Tibial nerve (tissue), 4 donors: ENCODE measurements at regions not wholly inside any gene's neighbourhood (a gene's known extent, or its start where the extent isn't known, plus 50 kb on each side); places are given as distances from the start of the nearest gene placed in this dataset.

Experiments
- DNase-seq, 2 donors: peaks; one replicate each; pipeline ENCODE4 v3.0.0-alpha.2; 2019; ENCODE audit warnings: low spot score in 2 of 2
- H3K27ac ChIP-seq, 4 donors: fragments of 200-600 bp; sonication (generic) in 3 of 4; one replicate each; pipeline ENCODE4 v1.5.1; 2017 to 2019; ENCODE audit warnings: mild to moderate bottlenecking in 1 of 4
- H3K27me3 ChIP-seq, 2 donors: fragments of 200-600 bp; sonication (generic) in 1 of 2; one replicate each; pipeline versions ENCODE4 v1.5.1 to v1.6.0; 2017 to 2019
- H3K36me3 ChIP-seq, 3 donors: fragments of 200-600 bp; sonication (generic); one replicate each; pipeline ENCODE4 v1.5.1; 2018 to 2019
- H3K4me1 ChIP-seq, 4 donors: fragments of 200-600 bp; sonication (generic) in 3 of 4; one replicate each; pipeline ENCODE4 v1.5.1; 2017 to 2019
- H3K4me3 ChIP-seq, 4 donors: fragments of 200-600 bp; sonication (generic) in 3 of 4; one replicate each; pipeline ENCODE4 v1.5.1; 2017 to 2019; ENCODE audit warnings: mild to moderate bottlenecking in 1 of 4, moderate library complexity in 1 of 4
- H3K9me3 ChIP-seq, 4 donors: fragments of 200-600 bp; sonication (generic) in 3 of 4; one replicate each; pipeline ENCODE4 v1.5.1; 2017 to 2019
- CTCF ChIP-seq, 5 experiments: fragments of 200-600 bp in 3 of 5; fragments of 450-650 bp in 2 of 5; sonication (generic) in 3 of 5; IDR thresholded peaks; one replicate each; pipeline ENCODE4 v1.5.1; 2016 to 2019; ENCODE audit warnings: antibody characterized with exemption in 5 of 5, mild to moderate bottlenecking in 3 of 5, moderate library complexity in 2 of 5
- EP300 ChIP-seq, 2 donors: sonication (generic); formaldehyde crosslinking; IDR thresholded peaks; one replicate each; pipeline ENCODE4 v1.6.1; 2017; ENCODE audit warnings: antibody characterized with exemption in 2 of 2, mild to moderate bottlenecking in 1 of 2
- POLR2A ChIP-seq, 2 donors: fragments of 450-650 bp; IDR thresholded peaks; one replicate each; pipeline ENCODE4 v1.6.1; 2017; ENCODE audit warnings: antibody characterized with exemption in 2 of 2, mild to moderate bottlenecking in 2 of 2, moderate library complexity in 2 of 2
- WGBS, 2 donors: methylation state at CpG; one replicate each; pipeline ENCODE4 v1.1.5; 2018; 5-methylcytosine and 5-hydroxymethylcytosine counted together

- Histone ChIP-seq H3K4me3 (no peak overlapping the region), H3K27ac (no peak overlapping the region), H3K4me1 (peaks cover 0 to 12% (median 7%) of the 10 kb centered on the region in 4 donors), H3K27me3 (peaks cover 0 to 21% of the 10 kb centered on the region in 2 donors), H3K36me3 (no peaks in the 10 kb centered on the region), H3K9me3 (no peaks in the 10 kb centered on the region)
- DNase-seq, result no peak
- 93 to 95% methylated on average over 16 of the region's 16 CpGs for WGBS, 2 donors
- no peak for TF ChIP-seq EP300 (IDR thresholded peaks at IDR 0.05)
- no peak for TF ChIP-seq POLR2A (IDR thresholded peaks at IDR 0.05)
- TF ChIP-seq CTCF (IDR thresholded peaks at IDR 0.05), result no peak
Observed at GRCh38 chr17:77687921-77688320, 270.6 kb upstream of the TNRC6C start.

GRCh38 chr17:77688369-77688768, 270.1 kb upstream of the TNRC6C start:
- peaks cover 0 to 12% (median 7%) of the 10 kb centered on the region in 4 donors for H3K4me1 ChIP-seq
- TF ChIP-seq EP300 (IDR thresholded peaks at IDR 0.05) (no peak), CTCF (IDR thresholded peaks at IDR 0.05) (no peak), POLR2A (IDR thresholded peaks at IDR 0.05) (no peak)
- H3K4me3 ChIP-seq, result no peak overlapping the region
- no peaks in the 10 kb centered on the region for H3K9me3 ChIP-seq
- no peak for DNase-seq
- peaks cover 0 to 21% of the 10 kb centered on the region in 2 donors for H3K27me3 ChIP-seq
- H3K27ac ChIP-seq, result no peak overlapping the region
- 23 to 31% methylated on average over 4 of the region's 4 CpGs for WGBS, 2 donors
- H3K36me3 ChIP-seq, result no peaks in the 10 kb centered on the region

DNA sequence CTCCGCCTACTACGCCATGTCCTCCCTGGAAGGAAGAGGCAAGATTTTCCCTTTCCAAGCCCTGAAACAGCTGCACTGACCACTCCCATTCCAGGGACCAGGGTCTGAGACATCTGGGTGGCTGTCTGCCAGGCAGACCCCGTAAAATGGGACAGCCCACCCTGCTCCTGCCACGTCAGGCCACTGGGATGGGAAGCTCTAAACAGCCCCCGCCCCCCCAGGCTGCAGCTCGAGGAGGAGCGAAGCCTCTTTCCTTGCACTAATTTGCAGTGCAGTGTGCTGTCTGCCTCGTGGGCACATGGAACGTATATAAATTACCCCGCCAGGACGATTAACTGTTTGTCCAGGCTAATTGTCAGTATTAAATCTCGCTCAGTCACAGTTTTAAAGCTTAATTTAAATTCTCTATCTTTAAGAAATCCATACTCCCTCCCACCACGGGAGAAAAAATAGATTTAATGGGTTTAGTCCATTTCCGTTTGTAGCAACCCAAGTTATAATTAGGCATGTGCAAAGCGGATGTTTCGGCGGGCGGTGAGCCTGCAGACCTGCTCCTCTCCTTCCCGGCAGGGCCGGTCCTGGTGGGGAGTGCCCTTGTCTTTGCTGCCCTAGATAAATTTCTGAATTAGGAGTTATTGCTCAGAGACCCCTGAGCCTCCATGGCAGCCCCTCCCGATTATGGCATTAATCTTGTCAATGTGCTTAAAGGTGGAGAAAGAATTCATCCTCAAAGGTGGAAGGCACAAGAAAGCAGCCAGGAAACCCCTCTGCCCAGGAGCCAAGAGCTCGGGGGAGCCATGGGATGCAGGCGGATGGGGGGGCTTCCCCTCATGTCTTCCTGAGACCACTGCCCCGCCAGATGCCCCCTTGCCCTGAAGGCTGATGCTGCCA, 268.0 kb upstream of the TNRC6C start:
- H3K27me3 ChIP-seq, result peaks cover 0 to 29% of the 10 kb centered on the region in 2 donors
- H3K4me1 ChIP-seq, result peaks cover 0 to 12% (median 7%) of the 10 kb centered on the region in 4 donors
- H3K36me3 ChIP-seq, result no peaks in the 10 kb centered on the region
- TF ChIP-seq CTCF (IDR thresholded peaks at IDR 0.05) (no peak), EP300 (IDR thresholded peaks at IDR 0.05) (no peak), POLR2A (IDR thresholded peaks at IDR 0.05) (no peak)
- no peak overlapping the region for H3K27ac ChIP-seq
- H3K9me3 ChIP-seq, result no peaks in the 10 kb centered on the region
- DNase-seq, result no peak
- WGBS, 2 donors, result 18 to 29% methylated on average over 24 of the region's 24 CpGs
- H3K4me3 ChIP-seq, result peak overlapping the region in 1 of 4 donors; percentile 18

DNA sequence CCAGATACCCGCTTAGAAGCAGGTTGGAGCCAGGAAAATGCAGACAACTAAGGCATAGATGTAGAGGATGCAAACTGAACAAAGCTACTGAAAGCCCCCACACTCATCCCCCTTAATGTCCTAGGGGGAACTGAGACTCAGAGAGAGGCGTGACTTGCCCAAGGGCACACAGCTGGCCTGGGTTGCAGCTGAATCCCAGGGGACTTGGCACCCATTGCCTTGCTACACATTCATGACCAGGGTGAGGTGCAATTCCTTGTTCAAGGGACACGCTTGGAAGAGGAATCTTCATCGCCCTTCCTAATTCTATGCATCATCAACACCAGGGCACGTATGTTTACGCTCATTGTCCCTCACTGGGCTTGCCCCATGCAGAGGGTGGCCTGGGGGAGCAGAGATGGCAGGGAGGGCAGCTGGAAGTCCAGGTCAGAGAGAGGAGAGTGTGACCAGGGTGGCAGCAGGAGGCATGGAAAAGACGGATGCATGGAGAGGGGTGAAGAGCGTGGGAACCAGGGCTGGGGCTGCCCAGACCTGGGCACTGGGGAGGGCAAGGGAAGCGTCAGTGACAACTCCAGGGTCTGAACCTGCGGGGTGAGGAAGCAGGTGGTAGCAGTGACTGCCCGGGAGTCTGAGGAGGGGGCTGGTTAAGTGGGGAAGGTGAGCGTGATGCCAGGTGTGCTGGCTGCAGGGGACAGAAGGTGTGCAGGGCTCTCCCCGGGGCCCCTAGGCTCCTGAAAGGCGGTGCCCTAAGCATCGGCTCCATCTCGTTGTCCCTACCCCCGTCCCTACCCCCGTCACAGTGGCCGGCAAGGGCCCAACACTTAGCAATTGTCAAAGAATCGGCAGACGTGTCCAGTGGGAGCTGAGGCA, 267.1 kb upstream of the TNRC6C start:
- no peak for DNase-seq
- 83 to 86% methylated on average over 21 of the region's 21 CpGs for WGBS, 2 donors
- Histone ChIP-seq H3K4me1 (peaks cover 0 to 19% (median 7%) of the 10 kb centered on the region in 4 donors), H3K36me3 (no peaks in the 10 kb centered on the region), H3K9me3 (no peaks in the 10 kb centered on the region), H3K4me3 (no peak overlapping the region), H3K27ac (no peak overlapping the region), H3K27me3 (peaks cover 0 to 35% of the 10 kb centered on the region in 2 donors)
- no peak for TF ChIP-seq POLR2A (IDR thresholded peaks at IDR 0.05)
- TF ChIP-seq CTCF (IDR thresholded peaks at IDR 0.05), result no peak
- no peak for TF ChIP-seq EP300 (IDR thresholded peaks at IDR 0.05)
